Endodermal cell (in vitro differentiated cells): ENCODE measurements at regions not wholly inside any gene's neighbourhood (a gene's known extent, or its start where the extent isn't known, plus 50 kb on each side); places are given as distances from the start of the nearest gene placed in this dataset.

ENCODE experiments used
- DNase-seq: peaks from one replicate; pipeline ENCODE4 v3.0.0-alpha.2; 2017
- H3K27ac ChIP-seq: 2 replicates; pipeline ENCODE4 v1.5.1; 2013; ENCODE audit warnings: mild to moderate bottlenecking, low read depth, low read length, moderate library complexity
- H3K27me3 ChIP-seq: 2 replicates; pipeline ENCODE4 v1.6.1; 2013; ENCODE audit warnings: mild to moderate bottlenecking, low read length, moderate library complexity; ENCODE audit not compliant: insufficient read depth, control insufficient read depth, poor library complexity, severe bottlenecking
- H3K36me3 ChIP-seq: 2 replicates; pipeline ENCODE4 v1.7.0; 2013; ENCODE audit warnings: mild to moderate bottlenecking, low read length, moderate library complexity; ENCODE audit not compliant: control insufficient read depth, insufficient read depth
- H3K4me1 ChIP-seq: one replicate; pipeline ENCODE4 v1.7.0; 2013; ENCODE audit warnings: low read length; ENCODE audit not compliant: control insufficient read depth, insufficient read depth
- H3K4me3 ChIP-seq: 2 replicates; pipeline ENCODE4 v1.5.1; 2013; ENCODE audit warnings: mild to moderate bottlenecking, low read length, moderate library complexity
- H3K9ac ChIP-seq: 2 replicates; pipeline ENCODE4 v1.6.1; 2013; ENCODE audit warnings: mild to moderate bottlenecking, low read length, moderate library complexity; ENCODE audit not compliant: poor library complexity, severe bottlenecking; ENCODE audit errors: extremely low read depth
- H3K9me3 ChIP-seq: 2 replicates; pipeline ENCODE4 v1.6.1; 2013; ENCODE audit warnings: mild to moderate bottlenecking, low read length, moderate library complexity; ENCODE audit not compliant: control insufficient read depth
- H3K27ac Mint-ChIP-seq: 2 replicates; pipeline ENCODE4 v1.8.0; 2020; ENCODE audit warnings: mixed read lengths
- H3K27me3 Mint-ChIP-seq: 2 replicates; pipeline ENCODE4 v1.8.0; 2021; ENCODE audit warnings: mild to moderate bottlenecking, mixed read lengths; ENCODE audit not compliant: insufficient read depth
- H3K36me3 Mint-ChIP-seq: 2 replicates; pipeline ENCODE4 v1.8.0; 2020; ENCODE audit warnings: low read depth, mixed read lengths
- H3K4me1 Mint-ChIP-seq: 2 replicates; pipeline ENCODE4 v1.8.0; 2020; ENCODE audit warnings: mixed read lengths
- H3K4me3 Mint-ChIP-seq: 2 replicates; pipeline ENCODE4 v1.8.0; 2020; ENCODE audit warnings: mild to moderate bottlenecking, moderate library complexity, mixed read lengths
- H3K9me3 Mint-ChIP-seq: 2 replicates; pipeline ENCODE4 v1.8.0; 2020; ENCODE audit warnings: mild to moderate bottlenecking, mixed read lengths
- WGBS, 2 experiments: methylation state at CpG; one replicate each; pipeline versions ENCODE4 v1.1.5 to v1.1.7; 2013; ENCODE audit warnings: missing lambda C conversion rate in 2 of 2, mixed read lengths in 1 of 2; ENCODE audit not compliant: insufficient coverage in 1 of 2, insufficient read length in 1 of 2; 5-methylcytosine and 5-hydroxymethylcytosine counted together
- TF ChIP-seq, protein P1 (sequence below): fragments of 200-600 bp; sonication (generic); conservative IDR thresholded peaks from 2 replicates; pipeline ENCODE4 v1.5.0; 2021; ENCODE audit warnings: antibody characterized with exemption, mild to moderate bottlenecking

DNA sequence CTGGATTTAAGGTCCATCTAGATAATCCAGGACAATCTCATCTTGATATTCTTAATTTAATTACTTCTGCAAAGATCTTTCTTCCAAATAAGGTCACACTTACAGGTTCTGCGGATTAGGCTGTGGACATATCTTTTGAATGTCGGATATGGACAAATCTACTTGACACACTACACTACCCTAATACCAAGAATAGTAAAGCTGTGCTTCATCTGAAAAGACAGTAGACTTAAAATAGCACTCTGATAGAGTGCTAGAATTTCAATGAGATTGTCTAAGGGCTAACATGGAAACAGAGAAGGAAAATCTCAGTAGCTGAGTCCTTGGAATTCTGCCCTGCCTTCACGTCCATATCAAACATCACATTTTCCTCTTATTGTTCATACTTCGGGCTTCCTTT lies 1238.0 kb downstream of the EPHA7 start:
- no peak overlapping the region for H3K4me3 ChIP-seq
- TF ChIP-seq, protein P1, sequence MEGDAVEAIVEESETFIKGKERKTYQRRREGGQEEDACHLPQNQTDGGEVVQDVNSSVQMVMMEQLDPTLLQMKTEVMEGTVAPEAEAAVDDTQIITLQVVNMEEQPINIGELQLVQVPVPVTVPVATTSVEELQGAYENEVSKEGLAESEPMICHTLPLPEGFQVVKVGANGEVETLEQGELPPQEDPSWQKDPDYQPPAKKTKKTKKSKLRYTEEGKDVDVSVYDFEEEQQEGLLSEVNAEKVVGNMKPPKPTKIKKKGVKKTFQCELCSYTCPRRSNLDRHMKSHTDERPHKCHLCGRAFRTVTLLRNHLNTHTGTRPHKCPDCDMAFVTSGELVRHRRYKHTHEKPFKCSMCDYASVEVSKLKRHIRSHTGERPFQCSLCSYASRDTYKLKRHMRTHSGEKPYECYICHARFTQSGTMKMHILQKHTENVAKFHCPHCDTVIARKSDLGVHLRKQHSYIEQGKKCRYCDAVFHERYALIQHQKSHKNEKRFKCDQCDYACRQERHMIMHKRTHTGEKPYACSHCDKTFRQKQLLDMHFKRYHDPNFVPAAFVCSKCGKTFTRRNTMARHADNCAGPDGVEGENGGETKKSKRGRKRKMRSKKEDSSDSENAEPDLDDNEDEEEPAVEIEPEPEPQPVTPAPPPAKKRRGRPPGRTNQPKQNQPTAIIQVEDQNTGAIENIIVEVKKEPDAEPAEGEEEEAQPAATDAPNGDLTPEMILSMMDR, result no peak
- H3K36me3 ChIP-seq, result no peaks in the 10 kb centered on the region
- Mint-ChIP-seq H3K4me3 (no peak overlapping the region), H3K4me1 (peaks cover 3% of the 10 kb centered on the region), H3K36me3 (no peaks in the 10 kb centered on the region), H3K27me3 (no peaks in the 10 kb centered on the region), H3K27ac (no peak overlapping the region), H3K9me3 (no peaks in the 10 kb centered on the region)
- H3K9ac ChIP-seq, result no peak overlapping the region
- H3K9me3 ChIP-seq, result no peaks in the 10 kb centered on the region
- no peaks in the 10 kb centered on the region for H3K27me3 ChIP-seq
- 88 to 100% methylated on average over 2 to 4 of the region's 4 CpGs for WGBS, 2 experiments
- DNase-seq, result no peak
- no peak overlapping the region for H3K27ac ChIP-seq
- peaks cover 4% of the 10 kb centered on the region for H3K4me1 ChIP-seq

DNA sequence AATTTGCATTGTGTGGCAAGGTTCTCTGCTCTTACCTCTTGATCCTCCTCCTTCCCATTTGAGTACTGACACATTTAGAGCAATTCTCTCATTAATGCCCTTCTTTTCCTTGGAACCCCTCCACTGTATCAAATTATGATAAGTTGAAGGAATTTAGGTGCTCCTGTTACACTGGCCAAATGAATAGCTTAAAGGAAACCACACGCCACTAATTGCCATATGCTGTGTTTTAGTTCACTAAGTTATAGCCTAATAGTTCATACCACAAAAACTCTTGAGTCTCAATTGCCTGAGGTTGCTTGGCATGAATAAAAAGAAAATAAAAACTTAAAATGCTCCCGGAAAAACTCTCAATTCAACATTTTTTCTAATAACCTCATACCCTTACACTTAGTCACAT lies 1239.3 kb downstream of the EPHA7 start:
- 97% methylated on average over 2 of the region's 2 CpGs; no CpG with 5 or more reads in 1 of the 2 experiments for WGBS, 2 experiments
- Histone ChIP-seq H3K4me1 (peaks cover 4% of the 10 kb centered on the region), H3K36me3 (no peaks in the 10 kb centered on the region), H3K9me3 (no peaks in the 10 kb centered on the region), H3K4me3 (no peak overlapping the region), H3K9ac (no peak overlapping the region), H3K27me3 (no peaks in the 10 kb centered on the region), H3K27ac (no peak overlapping the region)
- TF ChIP-seq, protein P1, result no peak
- DNase-seq, result no peak
- Mint-ChIP-seq H3K4me1 (peaks cover 3% of the 10 kb centered on the region), H3K9me3 (no peaks in the 10 kb centered on the region), H3K27me3 (no peaks in the 10 kb centered on the region), H3K4me3 (no peak overlapping the region), H3K27ac (no peak overlapping the region), H3K36me3 (no peaks in the 10 kb centered on the region)

DNA sequence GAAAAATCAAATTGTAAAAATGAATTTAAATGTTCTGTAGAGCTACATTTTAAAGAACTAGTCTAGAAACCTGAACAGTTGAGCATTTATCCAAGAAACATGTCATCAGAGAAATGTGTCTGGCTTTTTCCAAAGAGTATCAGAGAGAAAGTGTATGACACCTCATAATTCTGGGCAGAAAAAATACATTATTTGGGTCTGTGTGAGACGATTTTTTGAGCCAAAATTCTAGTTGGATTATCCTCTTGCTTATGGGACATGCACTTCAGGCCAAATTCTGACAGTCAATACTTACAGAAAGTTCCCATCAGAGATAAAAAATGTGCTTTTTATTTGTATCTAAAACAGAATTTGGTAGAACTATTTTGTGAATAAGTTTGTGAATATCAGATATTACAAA lies 1242.7 kb downstream of the EPHA7 start:
- H3K9me3 ChIP-seq, result no peaks in the 10 kb centered on the region
- H3K36me3 ChIP-seq, result no peaks in the 10 kb centered on the region
- Mint-ChIP-seq H3K36me3 (no peaks in the 10 kb centered on the region), H3K4me3 (no peak overlapping the region), H3K27ac (no peak overlapping the region), H3K9me3 (no peaks in the 10 kb centered on the region), H3K4me1 (peaks cover 4% of the 10 kb centered on the region), H3K27me3 (no peaks in the 10 kb centered on the region)
- peaks cover 4% of the 10 kb centered on the region for H3K4me1 ChIP-seq
- no peak overlapping the region for H3K9ac ChIP-seq
- TF ChIP-seq, protein P1, result no peak
- no peak for DNase-seq
- H3K27ac ChIP-seq, result no peak overlapping the region
- H3K27me3 ChIP-seq, result no peaks in the 10 kb centered on the region
- no peak overlapping the region for H3K4me3 ChIP-seq
- 83 to 100% methylated on average over 1 of the region's 1 CpG for WGBS, 2 experiments
